OCI-LY7 (cell line): ENCODE measurements at regions not wholly inside any gene's neighbourhood (a gene's known extent, or its start where the extent isn't known, plus 50 kb on each side); places are given as distances from the start of the nearest gene placed in this dataset.

Experiments used
- BruUV-seq: library from RNA; stranded (reverse); fragments of 400-500 nt; replicated peaks from 2 replicates; lab custom pipeline; 2021; lab: Mats Ljungman, UMichigan
- CTCF ChIA-PET: fragments of 300-600 bp; sonication (Branson Sonifier 250); formaldehyde crosslinking; loops from one replicate; lab custom pipeline; 2022; ENCODE audit warnings: antibody characterized with exemption; ENCODE audit not compliant: unreplicated experiment; lab: Charles Lee
- POLR2A ChIA-PET: fragments of 300-600 bp; sonication (Branson Sonifier 250); formaldehyde crosslinking; loops from one replicate; lab custom pipeline; 2022; ENCODE audit warnings: antibody characterized with exemption; lab: Charles Lee
- DNase-seq: peaks from one replicate; pipeline ENCODE4 v3.0.0-alpha.2; 2015; ENCODE audit warnings: low spot score
- H2AFZ ChIP-seq: fragments of 200-600 bp; sonication (generic), shearing (Covaris generic); 2 replicates; pipeline ENCODE4 v1.6.1; 2014; ENCODE audit warnings: mild to moderate bottlenecking, antibody characterized with exemption, low read length, moderate library complexity
- H3K27ac ChIP-seq: fragments of 200-600 bp; sonication (generic); 2 replicates; pipeline ENCODE4 v1.5.1; 2014; ENCODE audit warnings: mixed run types, low read depth, mild to moderate bottlenecking, moderate library complexity, low read length, inconsistent platforms; ENCODE audit not compliant: poor library complexity, severe bottlenecking
- H3K36me3 ChIP-seq: fragments of 200-600 bp; sonication (generic); 2 replicates; pipeline ENCODE4 v1.6.1; 2014; ENCODE audit warnings: mild to moderate bottlenecking, antibody characterized with exemption, low read length, moderate library complexity, mixed read lengths; ENCODE audit not compliant: insufficient read depth
- H3K4me1 ChIP-seq: fragments of 200-600 bp; sonication (generic); 2 replicates; pipeline ENCODE4 v1.5.1; 2014; ENCODE audit warnings: mild to moderate bottlenecking, low read length; ENCODE audit not compliant: insufficient read depth, poor library complexity, severe bottlenecking
- H3K4me2 ChIP-seq: fragments of 200-600 bp; sonication (generic); 2 replicates; pipeline ENCODE4 v1.6.1; 2014; ENCODE audit warnings: mild to moderate bottlenecking, low read length
- H3K4me3 ChIP-seq: fragments of 200-600 bp; sonication (generic); 2 replicates; pipeline ENCODE4 v1.5.1; 2014; ENCODE audit warnings: mild to moderate bottlenecking, low read depth, low read length; ENCODE audit not compliant: poor library complexity, severe bottlenecking
- H3K79me2 ChIP-seq: fragments of 200-600 bp; sonication (generic); 2 replicates; pipeline ENCODE4 v1.6.1; 2016; ENCODE audit warnings: low read depth, mild to moderate bottlenecking, low read length, moderate library complexity, mixed read lengths; ENCODE audit not compliant: insufficient read depth
- H3K9me2 ChIP-seq: fragments of 200-600 bp; sonication (generic); 2 replicates; pipeline ENCODE4 v1.6.1; 2016; ENCODE audit warnings: mild to moderate bottlenecking, low read length, mixed read lengths; ENCODE audit not compliant: insufficient read depth
- H3K9me3 ChIP-seq: fragments of 200-600 bp; sonication (generic); 2 replicates; pipeline ENCODE4 v1.6.1; 2014; ENCODE audit warnings: mild to moderate bottlenecking, mixed run types, low read length, mixed read lengths
- H4K20me1 ChIP-seq: fragments of 200-600 bp; sonication (generic); 2 replicates; pipeline ENCODE4 v1.6.1; 2014; ENCODE audit warnings: mild to moderate bottlenecking, antibody characterized with exemption, low read length, moderate library complexity, mixed read lengths; ENCODE audit not compliant: insufficient read depth
- EZH2phosphoT487 ChIP-seq: fragments of 200-600 bp; sonication (generic); IDR thresholded peaks from 2 replicates; pipeline ENCODE4 v1.6.1; 2018; ENCODE audit warnings: low read depth, borderline replicate concordance, mild to moderate bottlenecking, mixed run types, antibody characterized with exemption, low read length, moderate library complexity, mixed read lengths
- intact Hi-C: fragments of 100-400 bp; cut with micrococcal nuclease; formaldehyde crosslinking; loops from one replicate; pipeline ENCODE4 v1.10.0; 2022; ENCODE audit not compliant: unreplicated experiment
- TF ChIP-seq, protein P1 (sequence below): fragments of 200-600 bp; sonication (generic); conservative IDR thresholded peaks from 2 replicates; pipeline ENCODE4 v1.5.1; 2014; ENCODE audit warnings: mild to moderate bottlenecking, antibody characterized with exemption, low read length, moderate library complexity, mixed read lengths

DNA sequence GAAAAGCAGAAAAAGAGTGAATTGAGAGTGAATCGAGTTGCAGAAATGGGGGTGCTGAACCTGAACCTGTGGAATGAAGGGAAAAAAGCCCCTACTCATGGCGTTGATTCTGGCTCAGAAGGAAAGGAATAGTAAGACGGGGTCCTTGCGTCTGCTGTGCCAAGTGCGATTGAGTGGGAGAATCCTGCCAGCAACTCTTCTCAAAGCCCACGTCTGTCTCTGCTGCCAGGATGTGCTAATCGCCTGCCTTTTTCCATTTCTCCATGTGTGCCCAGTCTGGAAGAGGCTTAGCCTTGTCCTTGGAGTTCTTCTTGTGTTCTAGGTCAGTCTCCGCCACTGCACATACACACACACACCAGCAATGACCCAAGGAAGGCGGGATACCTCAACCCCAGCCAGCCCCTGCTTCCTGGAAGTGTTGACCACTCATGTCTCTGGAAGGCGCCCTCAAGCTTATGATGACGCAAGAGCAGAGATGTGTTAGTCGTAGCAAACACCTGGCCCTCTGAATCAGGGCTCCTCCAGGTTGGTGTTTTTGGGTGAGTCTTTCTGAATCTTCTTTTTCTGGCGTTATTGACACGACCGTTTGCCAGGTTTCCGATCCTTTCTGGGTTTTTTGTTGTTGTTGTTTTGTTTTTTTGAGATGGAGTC is 262.4 kb upstream of the PROK2 start:
- POLR2A ChIA-PET, result interaction anchor here (1.0 kb wide), 1 partner anchor 39 kb away, joined by 3 read pairs; no protein-coding TSS in a partner anchor
- no peaks in the 10 kb centered on the region for H3K36me3 ChIP-seq
- no peak for DNase-seq
- no TSS peak for BruUV-seq
- H3K79me2 ChIP-seq, result no peaks in the 10 kb centered on the region
- CTCF ChIA-PET, result no interaction called here
- no peaks in the 10 kb centered on the region for H3K9me3 ChIP-seq
- intact Hi-C loops, result no loop called here
- H3K27ac ChIP-seq, result no peak overlapping the region
- no peaks in the 10 kb centered on the region for H3K9me2 ChIP-seq
- H2AFZ ChIP-seq, result no peak overlapping the region
- H3K4me2 ChIP-seq, result no peak overlapping the region
- no peak for TF ChIP-seq EZH2phosphoT487
- TF ChIP-seq, protein P1, sequence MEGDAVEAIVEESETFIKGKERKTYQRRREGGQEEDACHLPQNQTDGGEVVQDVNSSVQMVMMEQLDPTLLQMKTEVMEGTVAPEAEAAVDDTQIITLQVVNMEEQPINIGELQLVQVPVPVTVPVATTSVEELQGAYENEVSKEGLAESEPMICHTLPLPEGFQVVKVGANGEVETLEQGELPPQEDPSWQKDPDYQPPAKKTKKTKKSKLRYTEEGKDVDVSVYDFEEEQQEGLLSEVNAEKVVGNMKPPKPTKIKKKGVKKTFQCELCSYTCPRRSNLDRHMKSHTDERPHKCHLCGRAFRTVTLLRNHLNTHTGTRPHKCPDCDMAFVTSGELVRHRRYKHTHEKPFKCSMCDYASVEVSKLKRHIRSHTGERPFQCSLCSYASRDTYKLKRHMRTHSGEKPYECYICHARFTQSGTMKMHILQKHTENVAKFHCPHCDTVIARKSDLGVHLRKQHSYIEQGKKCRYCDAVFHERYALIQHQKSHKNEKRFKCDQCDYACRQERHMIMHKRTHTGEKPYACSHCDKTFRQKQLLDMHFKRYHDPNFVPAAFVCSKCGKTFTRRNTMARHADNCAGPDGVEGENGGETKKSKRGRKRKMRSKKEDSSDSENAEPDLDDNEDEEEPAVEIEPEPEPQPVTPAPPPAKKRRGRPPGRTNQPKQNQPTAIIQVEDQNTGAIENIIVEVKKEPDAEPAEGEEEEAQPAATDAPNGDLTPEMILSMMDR, result no peak
- H4K20me1 ChIP-seq, result no peaks in the 10 kb centered on the region
- H3K4me3 ChIP-seq, result no peak overlapping the region
- H3K4me1 ChIP-seq, result peaks cover 13% of the 10 kb centered on the region

DNA sequence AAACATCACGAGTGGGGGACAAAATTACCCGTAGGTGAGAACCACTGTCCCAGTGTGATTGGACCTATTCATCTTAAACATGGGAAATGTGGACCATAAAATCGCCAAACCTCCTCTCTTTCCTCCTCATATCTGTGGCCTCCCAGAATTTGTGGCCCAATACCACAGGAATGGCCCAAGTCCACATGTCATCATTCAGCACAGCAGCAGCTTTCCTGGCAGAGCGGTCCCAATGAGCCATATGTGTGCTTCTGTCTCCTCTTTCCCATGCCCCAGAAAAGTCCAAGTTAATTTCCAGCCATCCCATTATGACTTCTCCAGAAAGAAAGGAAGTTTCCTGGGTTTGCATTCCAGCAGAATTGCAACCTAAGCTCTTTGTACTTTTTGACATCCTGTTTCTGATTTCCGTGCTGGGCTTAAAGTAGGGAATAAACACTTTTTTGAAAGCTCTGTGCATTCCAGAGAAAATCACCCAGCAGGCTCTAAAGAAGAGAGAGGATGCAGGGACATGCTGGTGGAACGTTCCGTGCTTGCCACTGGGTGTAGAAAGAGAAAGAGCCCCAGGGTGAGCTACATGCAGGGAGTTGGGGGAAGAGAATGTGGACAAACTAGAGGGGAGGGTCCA is 259.4 kb upstream of the PROK2 start:
- TF ChIP-seq EZH2phosphoT487, result no peak
- TF ChIP-seq, protein P1, result no peak
- no peak for DNase-seq

More for the DNA sequence above, 259.4 kb upstream of the PROK2 start:
- Histone ChIP-seq H3K4me3 (no peak overlapping the region), H2AFZ (no peak overlapping the region), H3K9me2 (no peaks in the 10 kb centered on the region), H3K27ac (no peak overlapping the region), H3K79me2 (no peaks in the 10 kb centered on the region), H3K9me3 (no peaks in the 10 kb centered on the region), H4K20me1 (no peaks in the 10 kb centered on the region), H3K4me1 (peaks cover 21% of the 10 kb centered on the region), H3K4me2 (no peak overlapping the region), H3K36me3 (no peaks in the 10 kb centered on the region)
- no TSS peak for BruUV-seq
- ChIA-PET CTCF (interaction anchor here (0.6 kb wide), 1 partner anchor 106 kb away, joined by 4 read pairs; no protein-coding TSS in a partner anchor), POLR2A (interaction anchor here (0.6 to 1.2 kb wide), 3 partner anchors 27 to 60 kb away, joined by 3 to 4 read pairs (median 3); no protein-coding TSS in a partner anchor)
- intact Hi-C loops, result no loop called here
